IMR-90 (cell line): ENCODE measurements at regions not wholly inside any gene's neighbourhood (a gene's known extent, or its start where the extent isn't known, plus 50 kb on each side); places are given as distances from the start of the nearest gene placed in this dataset.

Source experiments
- ATAC-seq: fragments of 200-7000 bp; cut with Tn5 transposase; 2 replicates; pipeline ENCODE4 v1.9.1; 2020; ENCODE audit warnings: low read depth, mild to moderate bottlenecking, moderate library complexity
- BruUV-seq: library from RNA; stranded (reverse); fragments of 400-500 nt; replicated peaks from 2 replicates; lab custom pipeline; 2021; lab: Mats Ljungman, UMichigan
- CTCF ChIA-PET: fragments of 300-600 bp; formaldehyde crosslinking; extraction: SDS; loops from one replicate; lab custom pipeline; 2021; ENCODE audit warnings: antibody characterized with exemption; lab: Yijun Ruan, JAX
- POLR2A ChIA-PET: fragments of 300-600 bp; sonication (Branson Sonifier 250); formaldehyde crosslinking; loops from one replicate; lab custom pipeline; 2022; ENCODE audit warnings: antibody characterized with exemption; ENCODE audit not compliant: unreplicated experiment; lab: Charles Lee
- DNase-seq: peaks from one replicate; pipeline ENCODE4 v3.0.0; 2013
- H2AFZ ChIP-seq: replicated peaks from 2 replicates; pipeline ENCODE3; 2013; ENCODE audit warnings: low read length, mild to moderate bottlenecking; ENCODE audit not compliant: poor library complexity
- H2AK5ac ChIP-seq: 2 replicates; pipeline ENCODE4 v1.6.1; 2013; ENCODE audit warnings: low read depth, low read length, inconsistent platforms
- H2AK9ac ChIP-seq: replicated peaks from 2 replicates; pipeline ENCODE3; 2013; ENCODE audit warnings: mild to moderate bottlenecking, low read depth, low read length, moderate library complexity; ENCODE audit not compliant: poor library complexity
- H2BK120ac ChIP-seq: 2 replicates; pipeline ENCODE4 v1.6.1; 2013; ENCODE audit warnings: low read depth, low read length, inconsistent platforms
- H2BK15ac ChIP-seq: 3 replicates; pipeline ENCODE4 v1.6.1; 2013; ENCODE audit warnings: low read depth, low read length, inconsistent platforms
- H2BK20ac ChIP-seq: 2 replicates; pipeline ENCODE4 v1.6.1; 2013; ENCODE audit warnings: low read depth, mild to moderate bottlenecking, inconsistent platforms, low read length, moderate library complexity
- H2BK5ac ChIP-seq: 2 replicates; pipeline ENCODE4 v1.6.1; 2013; ENCODE audit warnings: mild to moderate bottlenecking, low read depth, low read length, inconsistent platforms; ENCODE audit not compliant: poor library complexity, severe bottlenecking
- H3K14ac ChIP-seq: replicated peaks from 2 replicates; pipeline ENCODE4 v1.6.1; 2013; ENCODE audit warnings: low read depth, low read length, inconsistent platforms
- H3K18ac ChIP-seq: 2 replicates; pipeline ENCODE4 v1.6.1; 2013; ENCODE audit warnings: low read depth, low read length, control low read depth
- H3K23ac ChIP-seq: 2 replicates; pipeline ENCODE4 v1.6.1; 2013; ENCODE audit warnings: low read depth, low read length, inconsistent platforms
- H3K27ac ChIP-seq: 2 replicates; pipeline ENCODE4 v1.5.1; 2013; ENCODE audit warnings: mild to moderate bottlenecking, control low read depth, low read length; ENCODE audit not compliant: insufficient read depth
- H3K27me3 ChIP-seq: 2 replicates; pipeline ENCODE4 v1.6.1; 2013; ENCODE audit warnings: low read length; ENCODE audit not compliant: control insufficient read depth, insufficient read depth
- H3K36me3 ChIP-seq: 2 replicates; pipeline ENCODE4 v1.6.1; 2013; ENCODE audit warnings: low read length, mixed read lengths; ENCODE audit not compliant: control insufficient read depth, insufficient read depth
- H3K4ac ChIP-seq: 2 replicates; pipeline ENCODE4 v1.6.1; 2013; ENCODE audit warnings: low read depth, low read length, inconsistent platforms
- H3K4me1 ChIP-seq: 2 replicates; pipeline ENCODE4 v1.6.1; 2013; ENCODE audit warnings: low read length, mixed read lengths; ENCODE audit not compliant: control insufficient read depth, insufficient read depth
- H3K4me2 ChIP-seq: 2 replicates; pipeline ENCODE4 v1.6.1; 2013; ENCODE audit warnings: low read depth, mild to moderate bottlenecking, control low read depth, low read length, moderate library complexity
- H3K4me3 ChIP-seq: 2 replicates; pipeline ENCODE4 v1.5.1; 2013; ENCODE audit warnings: low read depth, mild to moderate bottlenecking, control low read depth, low read length, moderate library complexity; ENCODE audit not compliant: insufficient read depth
- H3K56ac ChIP-seq: 2 replicates; pipeline ENCODE4 v1.6.1; 2013; ENCODE audit warnings: low read length, inconsistent platforms; ENCODE audit not compliant: insufficient read depth; ENCODE audit errors: extremely low read depth
- H3K79me1 ChIP-seq, 2 experiments: 2 replicates each; pipeline ENCODE4 v1.6.1; 2013; ENCODE audit warnings: low read length in 2 of 2, inconsistent platforms in 1 of 2, low read depth in 1 of 2
- H3K9ac ChIP-seq: 2 replicates; pipeline ENCODE4 v1.6.1; 2013; ENCODE audit warnings: low read depth, low read length, control low read depth
- H3K9me1 ChIP-seq: 2 replicates; pipeline ENCODE4 v1.6.1; 2013; ENCODE audit warnings: low read length, inconsistent platforms; ENCODE audit not compliant: insufficient read depth
- H3K9me3 ChIP-seq: 2 replicates; pipeline ENCODE4 v1.6.1; 2013; ENCODE audit warnings: low read length; ENCODE audit not compliant: control insufficient read depth, insufficient read depth
- H4K20me1 ChIP-seq: 2 replicates; pipeline ENCODE4 v1.6.1; 2013; ENCODE audit warnings: low read length, inconsistent platforms; ENCODE audit not compliant: insufficient read depth
- H4K5ac ChIP-seq: 2 replicates; pipeline ENCODE4 v1.6.1; 2013; ENCODE audit warnings: mild to moderate bottlenecking, low read depth, low read length, control low read depth
- H4K8ac ChIP-seq, 2 experiments: 2 replicates each; pipeline ENCODE4 v1.6.1; 2013; ENCODE audit warnings: low read depth in 2 of 2, low read length in 2 of 2, control low read depth in 1 of 2, inconsistent platforms in 1 of 2
- H4K91ac ChIP-seq: 2 replicates; pipeline ENCODE4 v1.6.1; 2013; ENCODE audit warnings: low read depth, low read length, inconsistent platforms; ENCODE audit not compliant: insufficient read depth
- BHLHE40 ChIP-seq: fragments of 150-350 bp; IDR thresholded peaks from 2 replicates; pipeline ENCODE4 v1.6.1; 2016; ENCODE audit warnings: mild to moderate bottlenecking, low read depth, low read length
- CEBPB ChIP-seq: IDR thresholded peaks from 2 replicates; pipeline ENCODE4 v1.6.1; 2012; ENCODE audit warnings: low read depth, low read length, improper control_type of control experiment
- CHD1 ChIP-seq: IDR thresholded peaks from 2 replicates; pipeline ENCODE4 v1.6.1; 2012; ENCODE audit warnings: low read depth, low read length, improper control_type of control experiment
- CTCF ChIP-seq: conservative IDR thresholded peaks from 2 replicates; pipeline ENCODE4 v1.5.1; 2012; ENCODE audit warnings: mild to moderate bottlenecking, low read depth, low read length, improper control_type of control experiment
- FOS ChIP-seq: fragments of 150-350 bp; IDR thresholded peaks from 2 replicates; pipeline ENCODE4 v1.6.1; 2016; ENCODE audit warnings: low read depth, low read length
- MAFK ChIP-seq: IDR thresholded peaks from 2 replicates; pipeline ENCODE4 v1.6.1; 2012; ENCODE audit warnings: low read depth, low read length, improper control_type of control experiment
- MAZ ChIP-seq: IDR thresholded peaks from 2 replicates; pipeline ENCODE4 v1.6.1; 2012; ENCODE audit warnings: low read depth, mild to moderate bottlenecking, low read length, improper control_type of control experiment, moderate library complexity, borderline replicate concordance
- POLR2A ChIP-seq: IDR thresholded peaks from 2 replicates; pipeline ENCODE4 v1.6.1; 2012; ENCODE audit warnings: mild to moderate bottlenecking, low read depth, low read length
- RAD21 ChIP-seq: IDR thresholded peaks from 2 replicates; pipeline ENCODE4 v1.6.1; 2012; ENCODE audit warnings: low read length, improper control_type of control experiment
- RFX5 ChIP-seq: IDR thresholded peaks from 2 replicates; pipeline ENCODE4 v1.8.0; 2012; ENCODE audit warnings: low read depth, mild to moderate bottlenecking, low read length, moderate library complexity
- SMC3 ChIP-seq: fragments of 150-350 bp; IDR thresholded peaks from 2 replicates; pipeline ENCODE4 v1.6.1; 2016; ENCODE audit warnings: low read depth, mild to moderate bottlenecking, antibody characterized with exemption, low read length, moderate library complexity
- WGBS, 2 experiments: methylation state at CpG; one replicate each; pipeline versions ENCODE4 v1.1.5 to v1.1.7; 2013; ENCODE audit warnings: missing lambda C conversion rate in 2 of 2; ENCODE audit not compliant: insufficient read length in 1 of 2; ENCODE audit errors: extremely low coverage in 2 of 2; 5-methylcytosine and 5-hydroxymethylcytosine counted together
- dilution Hi-C: fragments of 300-500 bp; cut with HindIII; formaldehyde crosslinking; loops from one replicate; pipeline ENCODE4 v1.14.3; 2018; ENCODE audit warnings: low sequenced_read_pairs; ENCODE audit not compliant: unreplicated experiment
- in situ Hi-C: fragments of 300-500 bp; cut with MboI; formaldehyde crosslinking; loops from 3 replicates; pipeline ENCODE4 v1.14.3; 2019; ENCODE audit warnings: low sequenced_read_pairs, inconsistent platforms, mixed read lengths
- intact Hi-C: fragments of 100-400 bp; cut with micrococcal nuclease; formaldehyde crosslinking; loops from 2 replicates; pipeline ENCODE4 v1.10.0; 2022
- TF ChIP-seq, protein P1 (sequence below): fragments of 150-350 bp; IDR thresholded peaks from 2 replicates; pipeline ENCODE4 v1.6.1; 2016; ENCODE audit warnings: low read depth, mild to moderate bottlenecking, low read length, moderate library complexity, borderline replicate concordance
- TF ChIP-seq, protein P2 (sequence below): fragments of 150-350 bp; IDR thresholded peaks from 2 replicates; pipeline ENCODE4 v1.6.1; 2017; ENCODE audit warnings: mild to moderate bottlenecking, antibody characterized with exemption, low read length, low read depth

DNA sequence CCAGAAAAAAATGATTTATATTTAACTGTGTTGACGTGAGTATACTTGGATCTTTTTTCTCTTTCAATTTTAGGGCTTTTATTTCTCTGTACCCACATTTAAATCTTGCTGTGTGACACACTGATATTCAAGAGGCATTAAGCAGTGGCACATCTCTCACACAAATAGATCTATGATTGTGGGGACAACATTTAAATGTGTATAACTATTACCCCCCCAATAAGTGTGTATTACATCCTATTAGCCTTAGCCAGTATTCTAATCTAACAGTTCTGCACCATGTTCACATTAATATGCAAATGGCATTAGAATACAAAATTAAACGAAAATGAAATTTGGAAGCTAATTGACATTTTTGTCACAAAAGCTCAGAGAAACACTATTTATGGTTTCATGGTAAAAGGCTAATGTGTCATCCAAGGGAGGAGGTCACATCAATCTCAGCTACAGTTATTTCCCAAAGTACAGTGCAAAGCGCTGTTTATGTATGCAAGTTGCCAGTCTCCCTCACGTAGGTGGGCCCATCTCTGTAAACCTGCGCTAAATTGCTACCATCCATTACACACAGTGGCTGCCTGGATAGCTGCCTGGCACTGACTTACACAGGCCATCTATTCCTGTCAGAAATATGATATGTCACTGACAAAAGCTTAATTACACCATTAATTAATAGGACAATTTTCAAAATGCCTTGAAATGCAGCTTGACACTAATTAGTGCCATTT, 984.7 kb upstream of the PCDH9 start:
- Histone ChIP-seq H2AK5ac (no peak overlapping the region), H2BK15ac (no peak overlapping the region), H3K27ac (no peak overlapping the region), H4K8ac (no peak overlapping the region), H2AK9ac (no peak overlapping the region), H3K27me3 (no peaks in the 10 kb centered on the region), H3K4ac (no peak overlapping the region), H3K9me3 (peaks cover 2% of the 10 kb centered on the region), H2BK120ac (no peak overlapping the region), H3K18ac (no peak overlapping the region), H3K23ac (no peak overlapping the region), H3K14ac (no peak overlapping the region), H3K9me1 (no peaks in the 10 kb centered on the region), H2AFZ (no peak overlapping the region), H3K79me1 (no peaks in the 10 kb centered on the region), H4K20me1 (no peaks in the 10 kb centered on the region), H3K4me1 (no peaks in the 10 kb centered on the region), H3K4me3 (no peak overlapping the region), H2BK20ac (no peak overlapping the region), H3K9ac (no peak overlapping the region), H3K4me2 (no peak overlapping the region), H4K91ac (no peak overlapping the region), H4K5ac (no peak overlapping the region), H3K56ac (no peak overlapping the region), H2BK5ac (no peak overlapping the region), H3K36me3 (no peaks in the 10 kb centered on the region)
- DNase-seq (no peak), ATAC-seq (no peak)
- in situ Hi-C loops (no loop called here), intact Hi-C loops (no loop called here), dilution Hi-C loops (no loop called here)
- 83% methylated on average over 2 of the region's 5 CpGs; no CpG with 5 or more reads in 1 of the 2 experiments for WGBS, 2 experiments
- BruUV-seq: no TSS peak
- TF ChIP-seq MAZ: no peak
- no peak for TF ChIP-seq SMC3
- TF ChIP-seq, protein P1, sequence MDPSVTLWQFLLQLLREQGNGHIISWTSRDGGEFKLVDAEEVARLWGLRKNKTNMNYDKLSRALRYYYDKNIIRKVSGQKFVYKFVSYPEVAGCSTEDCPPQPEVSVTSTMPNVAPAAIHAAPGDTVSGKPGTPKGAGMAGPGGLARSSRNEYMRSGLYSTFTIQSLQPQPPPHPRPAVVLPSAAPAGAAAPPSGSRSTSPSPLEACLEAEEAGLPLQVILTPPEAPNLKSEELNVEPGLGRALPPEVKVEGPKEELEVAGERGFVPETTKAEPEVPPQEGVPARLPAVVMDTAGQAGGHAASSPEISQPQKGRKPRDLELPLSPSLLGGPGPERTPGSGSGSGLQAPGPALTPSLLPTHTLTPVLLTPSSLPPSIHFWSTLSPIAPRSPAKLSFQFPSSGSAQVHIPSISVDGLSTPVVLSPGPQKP: no peak
- no peak for TF ChIP-seq BHLHE40
- TF ChIP-seq RFX5: no peak
- TF ChIP-seq MAFK: no peak
- TF ChIP-seq CEBPB: no peak
- TF ChIP-seq POLR2A: no peak
- no peak for TF ChIP-seq CHD1
- TF ChIP-seq CTCF: no peak
- no peak for TF ChIP-seq RAD21
- TF ChIP-seq FOS: no peak
- TF ChIP-seq, protein P2, sequence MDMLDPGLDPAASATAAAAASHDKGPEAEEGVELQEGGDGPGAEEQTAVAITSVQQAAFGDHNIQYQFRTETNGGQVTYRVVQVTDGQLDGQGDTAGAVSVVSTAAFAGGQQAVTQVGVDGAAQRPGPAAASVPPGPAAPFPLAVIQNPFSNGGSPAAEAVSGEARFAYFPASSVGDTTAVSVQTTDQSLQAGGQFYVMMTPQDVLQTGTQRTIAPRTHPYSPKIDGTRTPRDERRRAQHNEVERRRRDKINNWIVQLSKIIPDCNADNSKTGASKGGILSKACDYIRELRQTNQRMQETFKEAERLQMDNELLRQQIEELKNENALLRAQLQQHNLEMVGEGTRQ: no peak
- POLR2A ChIA-PET: no interaction called here
- CTCF ChIA-PET: no interaction called here
